Mesendoderm (in vitro differentiated cells): ENCODE measurements at regions not wholly inside any gene's neighbourhood (a gene's known extent, or its start where the extent isn't known, plus 50 kb on each side); places are given as distances from the start of the nearest gene placed in this dataset.

Experiments
- DNase-seq: peaks from one replicate; pipeline ENCODE4 v3.0.0; 2013
- H2AK5ac ChIP-seq: 2 replicates; pipeline ENCODE4 v1.6.1; 2013; ENCODE audit warnings: low read length, inconsistent platforms
- H2BK120ac ChIP-seq: 2 replicates; pipeline ENCODE4 v1.6.1; 2013; ENCODE audit warnings: low read depth, mild to moderate bottlenecking, low read length, moderate library complexity, mixed read lengths
- H2BK15ac ChIP-seq: replicated peaks from 2 replicates; pipeline ENCODE4 v1.6.1; 2013; ENCODE audit warnings: low read depth, mild to moderate bottlenecking, moderate library complexity
- H2BK5ac ChIP-seq: 2 replicates; pipeline ENCODE4 v1.6.1; 2013; ENCODE audit warnings: low read length, inconsistent platforms
- H3K18ac ChIP-seq: 2 replicates; pipeline ENCODE4 v1.6.1; 2013; ENCODE audit warnings: mild to moderate bottlenecking, low read length, mixed read lengths
- H3K23ac ChIP-seq: one replicate; pipeline ENCODE4 v1.6.1; 2013; ENCODE audit warnings: low read length
- H3K27ac ChIP-seq: 2 replicates; pipeline ENCODE4 v1.5.1; 2013; ENCODE audit warnings: low read depth, mild to moderate bottlenecking, inconsistent platforms, low read length, moderate library complexity
- H3K27me3 ChIP-seq: 2 replicates; pipeline ENCODE4 v1.6.1; 2013; ENCODE audit warnings: low read length, control low read depth, mild to moderate bottlenecking, inconsistent platforms; ENCODE audit not compliant: insufficient read depth, poor library complexity
- H3K36me3 ChIP-seq: 2 replicates; pipeline ENCODE4 v1.6.1; 2013; ENCODE audit warnings: low read length, inconsistent platforms; ENCODE audit not compliant: control insufficient read depth, insufficient read depth
- H3K4ac ChIP-seq: one replicate; pipeline ENCODE4 v1.6.1; 2013; ENCODE audit warnings: low read depth, mild to moderate bottlenecking, low read length, moderate library complexity
- H3K4me1 ChIP-seq: 2 replicates; pipeline ENCODE4 v1.6.1; 2013; ENCODE audit warnings: low read depth, low read length, inconsistent platforms; ENCODE audit not compliant: control insufficient read depth
- H3K4me2 ChIP-seq: 2 replicates; pipeline ENCODE4 v1.6.1; 2013; ENCODE audit warnings: low read length
- H3K4me3 ChIP-seq: 2 replicates; pipeline ENCODE4 v1.5.1; 2013; ENCODE audit warnings: mild to moderate bottlenecking, low read length
- H3K56ac ChIP-seq: one replicate; pipeline ENCODE4 v1.6.1; 2013; ENCODE audit warnings: low read length
- H3K79me1 ChIP-seq: 2 replicates; pipeline ENCODE4 v1.6.1; 2013; ENCODE audit warnings: low read length, inconsistent platforms
- H3K79me2 ChIP-seq: 2 replicates; pipeline ENCODE4 v1.6.1; 2013; ENCODE audit warnings: mild to moderate bottlenecking, low read length; ENCODE audit not compliant: control insufficient read depth, insufficient read depth
- H3K9ac ChIP-seq: 2 replicates; pipeline ENCODE4 v1.6.1; 2013; ENCODE audit warnings: low read length, inconsistent platforms
- H4K5ac ChIP-seq: one replicate; pipeline ENCODE4 v1.6.1; 2013; ENCODE audit warnings: low read length
- H4K8ac ChIP-seq: one replicate; pipeline ENCODE4 v1.6.1; 2013; ENCODE audit warnings: low read depth, mild to moderate bottlenecking, control low read depth, low read length, moderate library complexity
- WGBS: extraction: QIAGEN DNeasy Blood & Tissue Kit; methylation state at CpG from one replicate; pipeline ENCODE4 v1.1.7; 2013; ENCODE audit warnings: low lambda C conversion rate, missing lambda C conversion rate; ENCODE audit not compliant: insufficient coverage; ENCODE audit errors: extremely low coverage; 5-methylcytosine and 5-hydroxymethylcytosine counted together

DNA sequence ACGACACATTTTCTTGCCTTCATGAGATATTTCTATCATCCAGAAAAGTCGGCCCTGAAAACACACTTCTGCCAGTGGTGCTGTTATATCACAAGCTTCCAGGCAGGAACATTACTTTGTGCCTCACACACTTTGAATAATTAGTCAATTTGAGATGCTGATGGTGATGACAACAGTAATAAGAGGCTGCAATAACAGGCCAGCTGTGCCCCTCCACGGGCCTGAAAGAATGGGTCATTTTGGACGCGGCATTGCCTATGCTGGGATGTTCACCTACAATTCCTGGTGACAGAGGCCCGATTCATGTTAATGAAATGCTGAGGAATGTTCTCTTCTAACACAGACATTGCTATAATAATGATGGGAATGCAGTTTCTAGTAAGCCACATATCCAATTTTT, 463.8 kb upstream of the KIRREL3 start:
- no peak overlapping the region for H4K8ac ChIP-seq
- no peak overlapping the region for H3K4me2 ChIP-seq
- no peaks in the 10 kb centered on the region for H3K79me2 ChIP-seq
- H2AK5ac ChIP-seq = no peak overlapping the region
- no peak overlapping the region for H3K23ac ChIP-seq
- peaks cover 4% of the 10 kb centered on the region for H3K4me1 ChIP-seq
- H3K18ac ChIP-seq = no peak overlapping the region
- no peak overlapping the region for H2BK5ac ChIP-seq
- H3K27ac ChIP-seq = no peak overlapping the region
- H3K9ac ChIP-seq = no peak overlapping the region
- peak overlapping the region; percentile 30 for H2BK120ac ChIP-seq
- H3K56ac ChIP-seq = no peak overlapping the region
- no peak overlapping the region for H2BK15ac ChIP-seq
- DNase-seq = no peak
- no CpG with 5 or more reads among the region's 6 CpGs for WGBS
- no peaks in the 10 kb centered on the region for H3K27me3 ChIP-seq
- H3K4ac ChIP-seq = no peak overlapping the region
- H3K79me1 ChIP-seq = no peaks in the 10 kb centered on the region
- no peaks in the 10 kb centered on the region for H3K36me3 ChIP-seq
- H3K4me3 ChIP-seq = no peak overlapping the region
- no peak overlapping the region for H4K5ac ChIP-seq

DNA sequence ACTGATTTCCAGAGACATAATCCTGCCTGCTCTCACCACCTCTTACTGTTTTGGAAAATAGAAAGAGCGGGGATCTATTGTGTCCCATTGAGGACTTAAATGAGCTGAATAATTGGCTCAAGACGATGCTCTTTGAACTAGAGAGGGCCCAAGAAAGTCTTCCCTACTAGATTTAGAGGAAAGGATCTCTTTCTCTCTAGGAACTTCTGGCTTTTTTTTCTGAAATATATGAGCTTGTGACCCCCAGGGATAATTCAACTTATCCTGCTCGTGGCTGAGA, 461.4 kb upstream of the KIRREL3 start:
- Histone ChIP-seq H3K36me3 (no peaks in the 10 kb centered on the region), H3K56ac (peak overlapping the region; percentile 6), H3K4me1 (peaks cover 10% of the 10 kb centered on the region), H3K79me1 (no peaks in the 10 kb centered on the region), H3K9ac (no peak overlapping the region), H2BK15ac (peak overlapping the region; percentile 66), H3K4me2 (no peak overlapping the region), H3K4ac (no peak overlapping the region), H2BK120ac (no peak overlapping the region), H2AK5ac (no peak overlapping the region), H3K23ac (no peak overlapping the region), H3K79me2 (no peaks in the 10 kb centered on the region), H3K4me3 (no peak overlapping the region), H2BK5ac (no peak overlapping the region), H4K5ac (no peak overlapping the region), H3K27me3 (no peaks in the 10 kb centered on the region), H3K18ac (no peak overlapping the region), H4K8ac (no peak overlapping the region), H3K27ac (peak overlapping the region; percentile 77)
- DNase-seq = peak; percentile 44
- WGBS = no CpG with 5 or more reads among the region's 3 CpGs

DNA sequence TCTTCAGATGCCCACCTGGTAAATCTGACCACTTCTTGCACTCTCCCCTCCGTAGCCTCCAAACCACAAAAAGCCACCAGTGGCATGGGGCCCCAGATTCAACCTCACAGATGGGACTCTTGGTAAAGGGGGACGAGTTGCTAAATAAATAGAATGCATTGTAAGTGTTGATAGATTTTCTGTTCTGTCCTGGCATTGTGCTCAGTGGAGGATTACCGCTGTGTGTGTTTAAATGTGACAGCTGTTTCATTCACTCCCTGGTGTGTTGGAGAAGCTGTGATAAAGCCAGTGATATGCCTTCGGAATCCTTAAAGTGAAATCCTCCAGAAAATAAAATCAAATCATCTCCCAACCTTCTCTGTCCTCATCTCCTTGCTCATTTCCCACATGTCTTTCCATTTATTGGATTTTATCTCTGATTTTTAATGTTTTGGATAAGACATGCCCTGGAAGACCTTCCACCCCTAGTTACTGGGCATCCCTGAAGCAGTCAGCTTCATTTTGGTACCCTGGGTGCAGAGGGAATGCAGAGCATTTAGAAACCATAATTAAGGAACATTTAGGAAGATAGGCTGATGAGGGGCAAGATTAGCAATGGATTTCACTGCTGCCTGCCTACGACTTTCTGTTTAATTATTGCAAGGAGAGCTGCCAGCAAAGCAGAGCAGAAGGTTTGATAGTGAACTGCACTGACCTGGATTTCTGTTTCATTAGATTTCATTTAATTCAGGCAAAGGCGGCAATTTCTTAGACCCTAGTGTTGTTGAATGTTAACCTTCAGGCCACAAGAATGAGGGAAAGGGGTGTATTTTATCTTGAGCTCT, 460.9 kb upstream of the KIRREL3 start:
- no peak overlapping the region for H2BK5ac ChIP-seq
- no peak overlapping the region for H3K4me2 ChIP-seq
- H3K4me1 ChIP-seq = peaks cover 10% of the 10 kb centered on the region
- H3K18ac ChIP-seq = peak overlapping the region; percentile 54
- H3K23ac ChIP-seq = no peak overlapping the region
- H3K79me2 ChIP-seq = no peaks in the 10 kb centered on the region
- no peak overlapping the region for H3K9ac ChIP-seq
- DNase-seq = peak; percentile 40
- H3K56ac ChIP-seq = peak overlapping the region; percentile 6
- no peak overlapping the region for H4K8ac ChIP-seq
- no peak overlapping the region for H4K5ac ChIP-seq
- H3K4me3 ChIP-seq = no peak overlapping the region
- H3K27ac ChIP-seq = peak overlapping the region; percentile 49
- no peaks in the 10 kb centered on the region for H3K36me3 ChIP-seq
- H3K79me1 ChIP-seq = no peaks in the 10 kb centered on the region
- no peak overlapping the region for H3K4ac ChIP-seq
- no CpG with 5 or more reads among the region's 6 CpGs for WGBS
- H2AK5ac ChIP-seq = no peak overlapping the region
- H2BK120ac ChIP-seq = no peak overlapping the region
- H3K27me3 ChIP-seq = no peaks in the 10 kb centered on the region
- H2BK15ac ChIP-seq = peak overlapping the region; percentile 61

DNA sequence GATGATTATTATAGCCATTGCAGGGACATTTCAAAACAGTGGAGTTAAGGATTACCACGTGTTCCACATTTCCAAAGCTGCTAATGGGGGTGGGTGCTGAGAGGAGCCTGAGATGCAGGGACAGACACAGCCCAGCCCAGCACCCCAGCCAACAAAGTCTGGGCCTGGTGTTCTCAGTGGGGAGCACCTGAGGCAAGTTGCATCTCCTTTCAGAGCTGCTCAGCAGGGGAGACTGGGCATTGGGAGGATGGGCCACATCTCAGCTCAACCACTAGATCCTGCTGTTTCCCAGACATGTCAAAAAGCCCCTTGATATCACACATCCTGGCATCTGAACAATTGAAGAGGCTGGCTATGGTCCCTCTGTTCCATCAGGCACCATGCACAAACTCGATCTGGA, 458.0 kb upstream of the KIRREL3 start:
- no peak overlapping the region for H2BK5ac ChIP-seq
- no peak overlapping the region for H3K9ac ChIP-seq
- no peaks in the 10 kb centered on the region for H3K79me1 ChIP-seq
- peaks cover 12% of the 10 kb centered on the region for H3K4me1 ChIP-seq
- H3K23ac ChIP-seq = no peak overlapping the region
- H4K8ac ChIP-seq = no peak overlapping the region
- no peak overlapping the region for H3K4ac ChIP-seq
- H3K36me3 ChIP-seq = no peaks in the 10 kb centered on the region
- H2BK120ac ChIP-seq = no peak overlapping the region
- H2BK15ac ChIP-seq = no peak overlapping the region
- H3K18ac ChIP-seq = no peak overlapping the region
- no peak overlapping the region for H3K27ac ChIP-seq
- H4K5ac ChIP-seq = no peak overlapping the region
- H3K4me2 ChIP-seq = no peak overlapping the region
- no peak overlapping the region for H3K4me3 ChIP-seq
- DNase-seq = no peak
- H3K27me3 ChIP-seq = no peaks in the 10 kb centered on the region
- peak overlapping the region; percentile 50 for H3K56ac ChIP-seq
- no peaks in the 10 kb centered on the region for H3K79me2 ChIP-seq
- no CpG with 5 or more reads among the region's 2 CpGs for WGBS
- H2AK5ac ChIP-seq = no peak overlapping the region

DNA sequence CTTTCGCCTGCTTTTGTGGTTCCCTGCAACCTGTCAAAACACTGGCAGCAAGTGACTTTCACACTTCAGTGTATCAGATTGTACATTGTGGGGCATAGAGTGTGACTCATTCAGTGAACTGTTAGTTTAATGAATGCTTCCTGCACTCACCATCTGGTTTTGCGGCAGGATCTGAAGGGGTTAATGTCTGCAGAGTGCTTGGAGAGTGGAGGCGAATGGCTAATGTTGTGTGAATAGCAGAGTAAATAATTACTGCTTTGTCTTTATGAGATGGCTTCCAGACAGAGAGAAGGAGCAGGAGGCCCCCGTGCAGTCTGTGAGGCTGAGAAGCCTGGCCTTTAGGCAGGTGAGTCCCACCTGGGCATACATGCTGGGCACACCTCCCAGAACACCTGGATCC, 454.3 kb upstream of the KIRREL3 start:
- Histone ChIP-seq H3K18ac (no peak overlapping the region), H2AK5ac (no peak overlapping the region), H3K23ac (no peak overlapping the region), H4K5ac (no peak overlapping the region), H3K27ac (no peak overlapping the region), H3K4me2 (no peak overlapping the region), H2BK120ac (no peak overlapping the region), H3K9ac (no peak overlapping the region), H3K4ac (no peak overlapping the region), H3K27me3 (no peaks in the 10 kb centered on the region), H4K8ac (no peak overlapping the region), H2BK5ac (no peak overlapping the region), H2BK15ac (no peak overlapping the region), H3K4me1 (peaks cover 8% of the 10 kb centered on the region), H3K36me3 (no peaks in the 10 kb centered on the region), H3K4me3 (no peak overlapping the region), H3K79me1 (no peaks in the 10 kb centered on the region), H3K56ac (no peak overlapping the region), H3K79me2 (no peaks in the 10 kb centered on the region)
- peak; percentile 23 for DNase-seq
- no CpG with 5 or more reads among the region's 4 CpGs for WGBS

DNA sequence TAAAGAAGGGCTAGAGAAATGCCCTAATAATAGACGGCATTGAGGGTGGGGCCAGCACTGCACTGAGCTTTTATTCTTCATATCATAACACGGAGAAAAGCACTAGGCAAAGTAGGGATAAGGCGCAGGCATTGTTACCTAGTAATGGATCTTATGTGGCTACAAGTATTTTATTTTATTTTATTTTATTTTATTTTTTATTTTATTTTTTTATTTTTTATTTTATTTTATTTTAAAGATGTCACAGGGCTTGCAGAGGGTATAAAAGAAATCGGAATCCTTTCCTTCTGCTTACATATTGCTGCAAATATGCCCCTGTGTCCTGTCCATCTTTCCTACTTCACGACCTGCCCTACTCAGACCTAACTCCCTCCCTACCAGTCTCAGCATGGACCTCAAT, 452.0 kb upstream of the KIRREL3 start:
- no peak overlapping the region for H4K5ac ChIP-seq
- no peak overlapping the region for H2AK5ac ChIP-seq

More for the DNA sequence above, 452.0 kb upstream of the KIRREL3 start:
- Histone ChIP-seq H3K27ac (no peak overlapping the region), H3K18ac (no peak overlapping the region), H2BK5ac (no peak overlapping the region), H2BK120ac (no peak overlapping the region), H3K4ac (no peak overlapping the region), H3K23ac (no peak overlapping the region), H2BK15ac (no peak overlapping the region), H3K4me1 (peaks cover 2% of the 10 kb centered on the region), H3K9ac (no peak overlapping the region), H3K79me1 (no peaks in the 10 kb centered on the region), H3K4me3 (no peak overlapping the region), H3K56ac (no peak overlapping the region), H4K8ac (no peak overlapping the region), H3K36me3 (no peaks in the 10 kb centered on the region), H3K27me3 (no peaks in the 10 kb centered on the region), H3K4me2 (no peak overlapping the region), H3K79me2 (no peaks in the 10 kb centered on the region)
- no peak for DNase-seq
- no CpG with 5 or more reads among the region's 5 CpGs for WGBS
